Activated T-cell treated with anti-CD3 and anti-CD28 coated beads for 4 hours (primary cell): ENCODE measurements at regions not wholly inside any gene's neighbourhood (a gene's known extent, or its start where the extent isn't known, plus 50 kb on each side); places are given as distances from the start of the nearest gene placed in this dataset.
"Not testable (repeated sequence)": the region's sequence is repeated elsewhere in the genome, so short reads cannot be mapped to it uniquely, and the experiment has no call there.

Experiments
- DNase-seq: peaks from one replicate; pipeline ENCODE4 v3.0.0-alpha.2; 2020

- DNase-seq, result not testable (repeated sequence)
These were observed 132.0 kb downstream of the FAM72B start for GRCh38 chr1:121052081-121052660.

- not testable (repeated sequence) for DNase-seq
These were observed 129.2 kb downstream of the FAM72B start for GRCh38 chr1:121054928-121055327.

- DNase-seq, result not testable (repeated sequence)
These were observed 117.2 kb downstream of the FAM72B start for GRCh38 chr1:121066925-121067324.

- DNase-seq, result not testable (repeated sequence)
These were observed 115.2 kb downstream of the FAM72B start for GRCh38 chr1:121068738-121069499.

- not testable (repeated sequence) for DNase-seq
These were observed 110.3 kb downstream of the FAM72B start for GRCh38 chr1:121073852-121074251.

GRCh38 chr1:121075254-121075805 is 108.8 kb downstream of the FAM72B start:
- not testable (repeated sequence) for DNase-seq

- not testable (repeated sequence) for DNase-seq
These were observed 107.5 kb downstream of the FAM72B start for GRCh38 chr1:121076674-121077073.

GRCh38 chr1:121079655-121080054 is 104.5 kb downstream of the FAM72B start:
- not testable (repeated sequence) for DNase-seq

GRCh38 chr1:121080197-121080903 is 103.8 kb downstream of the FAM72B start:
- not testable (repeated sequence) for DNase-seq

GRCh38 chr1:121080904-121081264 is 103.3 kb downstream of the FAM72B start:
- not testable (repeated sequence) for DNase-seq

GRCh38 chr1:121081625-121082199 is 102.4 kb downstream of the FAM72B start:
- not testable (repeated sequence) for DNase-seq

GRCh38 chr1:121082995-121083394 is 101.1 kb downstream of the FAM72B start:
- DNase-seq, result not testable (repeated sequence)

- not testable (repeated sequence) for DNase-seq
These were observed 97.9 kb downstream of the FAM72B start for GRCh38 chr1:121086249-121086648.

- DNase-seq, result not testable (repeated sequence)
These were observed 96.9 kb downstream of the FAM72B start for GRCh38 chr1:121087221-121087620.

GRCh38 chr1:121088568-121088967 is 95.6 kb downstream of the FAM72B start:
- not testable (repeated sequence) for DNase-seq

- not testable (repeated sequence) for DNase-seq
These were observed 91.7 kb downstream of the FAM72B start for GRCh38 chr1:121092329-121092968.

- DNase-seq, result not testable (repeated sequence)
These were observed 89.1 kb downstream of the FAM72B start for GRCh38 chr1:121095014-121095413.

GRCh38 chr1:121097127-121097866 is 86.8 kb downstream of the FAM72B start:
- peak; percentile 77 for DNase-seq

GRCh38 chr1:121097867-121098215 is 86.3 kb downstream of the FAM72B start:
- not testable (repeated sequence) for DNase-seq

- DNase-seq, result not testable (repeated sequence)
These were observed 75.1 kb downstream of the FAM72B start for GRCh38 chr1:121109025-121109424.

GRCh38 chr1:121116522-121117297 is 67.4 kb downstream of the FAM72B start:
- not testable (repeated sequence) for DNase-seq
